B cell (primary cell): ENCODE measurements at regions not wholly inside any gene's neighbourhood (a gene's known extent, or its start where the extent isn't known, plus 50 kb on each side); places are given as distances from the start of the nearest gene placed in this dataset.
"Not testable (repeated sequence)": the region's sequence is repeated elsewhere in the genome, so short reads cannot be mapped to it uniquely, and the experiment has no call there.

ENCODE experiments used
- ATAC-seq: fragments of 200-7000 bp; cut with Tn5 transposase; one replicate; pipeline ENCODE4 v1.10.0; 2021; ENCODE audit warnings: low read depth, mild to moderate bottlenecking, moderate number of reproducible peaks, moderate library complexity
- CTCF ChIA-PET: fragments of 350-600 bp; sonication (Branson Sonifier 250); formaldehyde crosslinking; loops from one replicate; lab custom pipeline; 2021; ENCODE audit warnings: antibody characterized with exemption, inconsistent platforms; lab: Charles Lee
- POLR2A ChIA-PET: fragments of 350-600 bp; sonication (Branson Sonifier 250); formaldehyde crosslinking; loops from one replicate; lab custom pipeline; 2021; ENCODE audit warnings: antibody characterized with exemption; lab: Charles Lee
- DNase-seq: peaks from one replicate; pipeline ENCODE4 v3.0.0; 2013
- H2AFZ ChIP-seq: 2 replicates; pipeline ENCODE4 v1.6.1; 2012; ENCODE audit warnings: mild to moderate bottlenecking, low read depth, low read length; ENCODE audit not compliant: insufficient read depth, poor library complexity, severe bottlenecking
- H3K27ac ChIP-seq, 2 donors: 1 replicate in 1 of 2; 2 replicates in 1 of 2; pipeline ENCODE4 v1.5.1; 2012 to 2013; ENCODE audit warnings: low read length in 2 of 2, mild to moderate bottlenecking in 2 of 2, moderate library complexity in 1 of 2
- H3K27me3 ChIP-seq, 4 experiments: fragments of 200-600 bp in 1 of 4; sonication (generic) in 1 of 4; replicated peaks in 1 of 4; 1 replicate in 2 of 4; 2 replicates in 2 of 4; pipeline versions ENCODE4 v1.6.1 to v1.7.0; 2013 to 2016; ENCODE audit warnings: low read length in 3 of 4, mild to moderate bottlenecking in 2 of 4, mixed read lengths in 1 of 4, moderate library complexity in 1 of 4; ENCODE audit not compliant: insufficient read depth in 4 of 4, control insufficient read depth in 3 of 4; ENCODE audit errors: control extremely low read depth in 1 of 4
- H3K36me3 ChIP-seq, 2 experiments: replicated peaks in 1 of 2; 1 replicate in 1 of 2; 2 replicates in 1 of 2; pipeline versions ENCODE4 v1.6.1 to v1.7.1; 2013; ENCODE audit warnings: low read length in 1 of 2; ENCODE audit not compliant: insufficient read depth in 2 of 2, control insufficient read depth in 1 of 2; ENCODE audit errors: control extremely low read depth in 1 of 2, extremely low read depth in 1 of 2
- H3K4me1 ChIP-seq, 2 donors: fragments of 200-600 bp in 1 of 2; sonication (generic) in 1 of 2; 1 replicate in 1 of 2; 2 replicates in 1 of 2; pipeline versions ENCODE4 v1.5.1 to v1.6.1; 2013 to 2017; ENCODE audit warnings: low read length in 2 of 2; ENCODE audit not compliant: control insufficient read depth in 2 of 2, insufficient read depth in 2 of 2
- H3K4me2 ChIP-seq: replicated peaks from 2 replicates; pipeline ENCODE3; 2012; ENCODE audit warnings: mild to moderate bottlenecking, low read depth, low read length; ENCODE audit not compliant: poor library complexity, severe bottlenecking
- H3K4me3 ChIP-seq, 5 experiments: fragments of 200-600 bp in 1 of 5; sonication (generic) in 1 of 5; 1 replicate in 3 of 5; 2 replicates in 2 of 5; pipeline versions ENCODE4 v1.5.1 to v1.7.0; 2011 to 2016; ENCODE audit warnings: low read length in 4 of 5, mild to moderate bottlenecking in 4 of 5, low read depth in 2 of 5, control low read depth in 1 of 5, moderate library complexity in 1 of 5; ENCODE audit not compliant: insufficient read depth in 1 of 5; ENCODE audit errors: control extremely low read depth in 1 of 5, extremely low read depth in 1 of 5
- H3K79me2 ChIP-seq: fragments of 200-600 bp; sonication (generic); one replicate; pipeline ENCODE4 v1.6.0; 2016; ENCODE audit warnings: low read length; ENCODE audit not compliant: control insufficient read depth, insufficient read depth
- H3K9ac ChIP-seq: fragments of 200-600 bp; sonication (generic); 2 replicates; pipeline ENCODE4 v1.6.1; 2017; ENCODE audit warnings: mild to moderate bottlenecking, low read length, moderate library complexity
- H3K9me3 ChIP-seq, 3 donors: one replicate each; pipeline versions ENCODE4 v1.6.1 to v1.7.1; 2013; ENCODE audit warnings: low read length in 2 of 3; ENCODE audit not compliant: control insufficient read depth in 2 of 3, insufficient read depth in 1 of 3; ENCODE audit errors: control extremely low read depth in 1 of 3
- H4K20me1 ChIP-seq: 2 replicates; pipeline ENCODE4 v1.6.0; 2012; ENCODE audit warnings: mild to moderate bottlenecking, low read length; ENCODE audit not compliant: insufficient read depth, control insufficient read depth, poor library complexity, severe bottlenecking
- H3K27ac Mint-ChIP-seq: one replicate; pipeline ENCODE4 v1.8.0; 2021; ENCODE audit warnings: mixed read lengths
- H3K27me3 Mint-ChIP-seq: one replicate; pipeline ENCODE4 v1.8.0; 2021; ENCODE audit warnings: mixed read lengths
- H3K4me1 Mint-ChIP-seq: one replicate; pipeline ENCODE4 v1.8.0; 2021; ENCODE audit warnings: mixed read lengths
- H3K4me3 Mint-ChIP-seq: one replicate; pipeline ENCODE4 v1.8.0; 2021; ENCODE audit warnings: mixed read lengths
- H3K9me3 Mint-ChIP-seq: one replicate; pipeline ENCODE4 v1.8.0; 2022; ENCODE audit warnings: mixed read lengths; ENCODE audit not compliant: insufficient read depth
- CTCF ChIP-seq: fragments of 200-600 bp; IDR thresholded peaks from one replicate; pipeline ENCODE4 v1.8.0; 2022; ENCODE audit warnings: antibody characterized with exemption, mild to moderate bottlenecking
- EZH2 ChIP-seq: IDR thresholded peaks from 2 replicates; pipeline ENCODE4 v1.6.1; 2012; ENCODE audit warnings: borderline replicate concordance, low read depth, mild to moderate bottlenecking, moderate library complexity, low read length; ENCODE audit not compliant: insufficient read depth, poor library complexity, severe bottlenecking
- WGBS: methylation state at CpG from one replicate; pipeline ENCODE4 v1.1.5; 2013; ENCODE audit warnings: missing lambda C conversion rate; ENCODE audit not compliant: insufficient coverage; 5-methylcytosine and 5-hydroxymethylcytosine counted together
- intact Hi-C: fragments of 100-400 bp; cut with micrococcal nuclease; formaldehyde crosslinking; loops from one replicate; pipeline ENCODE4 v1.10.0; 2022

DNA sequence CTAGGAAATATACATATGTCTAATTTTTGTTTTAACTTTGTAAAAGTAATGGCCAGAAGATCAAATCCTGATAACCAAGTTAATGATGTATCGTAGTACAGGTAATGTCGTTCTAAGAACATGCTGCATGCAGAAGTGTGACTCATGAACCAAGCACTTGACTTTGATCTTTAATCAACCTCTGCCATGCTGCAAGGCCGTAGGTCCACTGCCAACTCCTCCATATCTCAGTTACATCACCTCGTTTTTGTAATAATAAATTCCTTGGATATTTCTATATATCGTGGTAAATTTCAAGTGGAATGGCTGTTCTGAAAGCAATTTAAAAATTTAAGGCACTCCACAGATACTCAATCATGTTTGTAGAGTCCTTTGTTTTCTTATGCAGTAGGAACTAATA lies 771.7 kb downstream of the EPHA7 start:
- no peak overlapping the region for H3K27ac ChIP-seq
- Mint-ChIP-seq H3K4me3 (no peak overlapping the region), H3K9me3 (peaks cover 2% of the 10 kb centered on the region), H3K27ac (no peak overlapping the region), H3K4me1 (no peaks in the 10 kb centered on the region), H3K27me3 (no peaks in the 10 kb centered on the region)
- CTCF ChIA-PET = no interaction called here
- TF ChIP-seq EZH2 = no peak
- TF ChIP-seq CTCF = no peak
- WGBS = no CpG with 5 or more reads among the region's 5 CpGs
- no peak overlapping the region for H2AFZ ChIP-seq
- POLR2A ChIA-PET = no interaction called here
- H3K4me1 ChIP-seq = no peaks in the 10 kb centered on the region
- no peaks in the 10 kb centered on the region for H4K20me1 ChIP-seq
- H3K4me2 ChIP-seq = no peak overlapping the region
- no peak for DNase-seq
- H3K79me2 ChIP-seq = no peaks in the 10 kb centered on the region
- no peak overlapping the region for H3K4me3 ChIP-seq
- no peak for ATAC-seq
- peaks cover 0 to 7% (median 0%) of the 10 kb centered on the region in 3 donors for H3K9me3 ChIP-seq
- no peaks in the 10 kb centered on the region for H3K27me3 ChIP-seq
- no peak overlapping the region for H3K9ac ChIP-seq
- intact Hi-C loops = no loop called here
- no peaks in the 10 kb centered on the region for H3K36me3 ChIP-seq

- DNase-seq, H3K9ac ChIP-seq, H3K4me3 ChIP-seq, H3K4me2 ChIP-seq, H3K79me2 ChIP-seq, H3K27ac Mint-ChIP-seq, H3K9me3 ChIP-seq, CTCF ChIA-PET, H2AFZ ChIP-seq, intact Hi-C loops, H3K27me3 Mint-ChIP-seq, H3K36me3 ChIP-seq, H3K4me1 ChIP-seq, H4K20me1 ChIP-seq, H3K4me3 Mint-ChIP-seq, ATAC-seq, POLR2A ChIA-PET, H3K4me1 Mint-ChIP-seq, H3K9me3 Mint-ChIP-seq, H3K27me3 ChIP-seq, H3K27ac ChIP-seq: not testable (repeated sequence)
- WGBS = 80% methylated on average over 20 of the region's 25 CpGs
These were observed 775.1 kb downstream of the EPHA7 start for GRCh38 chr6:92644104-92644791.
